Kidney (tissue), 13 donors: ENCODE measurements at regions not wholly inside any gene's neighbourhood (a gene's known extent, or its start where the extent isn't known, plus 50 kb on each side); places are given as distances from the start of the nearest gene placed in this dataset.

Experiments used
- DNase-seq, 5 donors: peaks; one replicate each; pipeline ENCODE4 v3.0.0-alpha.2; 2013 to 2020
- FAIRE-seq: peaks from 2 replicates; lab custom pipeline; 2012; peaks lifted over from hg19 to GRCh38; lab: Jason Lieb, UNC
- H3K27ac ChIP-seq, 2 donors: one replicate each; pipeline ENCODE4 v1.7.0; 2013; ENCODE audit warnings: low read depth in 2 of 2, low read length in 2 of 2, inconsistent platforms in 1 of 2
- H3K27me3 ChIP-seq: one replicate; pipeline ENCODE4 v1.7.1; 2013; ENCODE audit warnings: low read length, inconsistent platforms; ENCODE audit not compliant: control insufficient read depth, insufficient read depth
- H3K36me3 ChIP-seq, 3 donors: one replicate each; pipeline versions ENCODE4 v1.7.0 to v1.7.1; 2013; ENCODE audit warnings: low read length in 3 of 3, control low read depth in 1 of 3, inconsistent platforms in 1 of 3; ENCODE audit not compliant: insufficient read depth in 3 of 3, control insufficient read depth in 2 of 3
- H3K4me1 ChIP-seq, 3 donors: one replicate each; pipeline versions ENCODE4 v1.7.0 to v1.7.1; 2013; ENCODE audit warnings: low read length in 3 of 3, inconsistent platforms in 1 of 3, low read depth in 1 of 3; ENCODE audit not compliant: control insufficient read depth in 2 of 3, insufficient read depth in 2 of 3
- H3K4me3 ChIP-seq, 3 donors: one replicate each; pipeline versions ENCODE4 v1.7.0 to v1.8.1; 2013; ENCODE audit warnings: low read length in 3 of 3, control low read depth in 1 of 3, inconsistent platforms in 1 of 3
- H3K9ac ChIP-seq, 3 donors: one replicate each; pipeline versions ENCODE4 v1.7.0 to v1.7.1; 2013; ENCODE audit warnings: low read length in 3 of 3, control low read depth in 1 of 3, inconsistent platforms in 1 of 3
- H3K9me3 ChIP-seq, 3 donors: one replicate each; pipeline versions ENCODE4 v1.7.0 to v1.7.1; 2013; ENCODE audit warnings: low read length in 3 of 3, control low read depth in 1 of 3, inconsistent platforms in 1 of 3; ENCODE audit not compliant: control insufficient read depth in 2 of 3, insufficient read depth in 1 of 3
- intact Hi-C: fragments of 100-400 bp; cut with DNase I; formaldehyde crosslinking; loops from one replicate; pipeline ENCODE4 v1.11.1; 2022
- TF ChIP-seq, protein P1 (sequence below): IDR thresholded peaks from 3 replicates; pipeline ENCODE4 v1.5.1; 2012; ENCODE audit warnings: mild to moderate bottlenecking, moderate library complexity, borderline replicate concordance; ENCODE audit not compliant: insufficient read depth; ENCODE audit errors: extremely low read depth
- donor health status: control.
- donor health status: control.
- donor health status: control.
- donor health status: control.
- donor health status: control.
- donor health status: DM: yes; HTN: yes; CAD: no.
- donor health status: Normal renal cell carcinoma (clear cell type).

DNA sequence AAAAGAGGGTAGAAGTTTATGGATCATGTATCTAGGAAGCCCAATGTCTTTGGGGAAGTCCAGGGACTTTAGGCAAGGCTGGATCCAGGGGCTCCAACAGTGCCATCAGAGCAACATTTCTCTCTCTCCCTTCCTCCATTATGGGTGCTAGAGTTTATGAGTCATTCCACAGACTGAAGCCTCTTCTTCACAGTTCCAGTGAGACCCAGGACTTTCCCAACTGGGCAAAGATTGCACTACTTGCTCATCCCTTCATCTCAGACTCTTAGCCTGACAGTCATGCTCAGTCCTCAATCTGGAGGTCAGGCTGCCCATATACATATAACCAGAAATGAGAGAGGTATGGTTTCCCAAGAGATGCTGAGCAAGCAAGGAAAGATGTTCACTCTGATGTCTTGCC lies 110.7 kb downstream of the FEM1C start:
- no peak for FAIRE-seq

DNA sequence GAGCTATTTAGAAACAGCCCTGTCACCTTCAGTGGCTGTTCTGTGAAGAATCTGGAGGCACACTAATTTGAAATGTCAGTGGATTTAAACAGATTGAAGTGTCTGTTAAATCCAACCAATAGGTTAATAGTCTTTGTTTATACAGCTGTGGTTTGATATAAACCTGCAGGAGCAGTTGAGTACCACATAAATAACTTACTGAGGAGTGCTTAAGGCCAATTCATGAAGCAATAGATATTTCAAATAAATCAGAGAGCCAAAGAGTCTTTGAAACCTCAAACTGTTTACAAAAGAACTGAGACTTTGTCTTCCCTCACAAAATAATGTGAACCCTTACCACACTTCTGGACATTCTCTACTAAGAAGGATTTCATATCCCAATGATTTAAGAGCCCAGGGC lies 111.9 kb downstream of the FEM1C start:
- Histone ChIP-seq H3K36me3 (no peaks in the 10 kb centered on the region), H3K9me3 (no peaks in the 10 kb centered on the region), H3K4me3 (no peak overlapping the region), H3K4me1 (no peaks in the 10 kb centered on the region), H3K27ac (no peak overlapping the region), H3K9ac (no peak overlapping the region), H3K27me3 (no peaks in the 10 kb centered on the region)
- TF ChIP-seq, protein P1, sequence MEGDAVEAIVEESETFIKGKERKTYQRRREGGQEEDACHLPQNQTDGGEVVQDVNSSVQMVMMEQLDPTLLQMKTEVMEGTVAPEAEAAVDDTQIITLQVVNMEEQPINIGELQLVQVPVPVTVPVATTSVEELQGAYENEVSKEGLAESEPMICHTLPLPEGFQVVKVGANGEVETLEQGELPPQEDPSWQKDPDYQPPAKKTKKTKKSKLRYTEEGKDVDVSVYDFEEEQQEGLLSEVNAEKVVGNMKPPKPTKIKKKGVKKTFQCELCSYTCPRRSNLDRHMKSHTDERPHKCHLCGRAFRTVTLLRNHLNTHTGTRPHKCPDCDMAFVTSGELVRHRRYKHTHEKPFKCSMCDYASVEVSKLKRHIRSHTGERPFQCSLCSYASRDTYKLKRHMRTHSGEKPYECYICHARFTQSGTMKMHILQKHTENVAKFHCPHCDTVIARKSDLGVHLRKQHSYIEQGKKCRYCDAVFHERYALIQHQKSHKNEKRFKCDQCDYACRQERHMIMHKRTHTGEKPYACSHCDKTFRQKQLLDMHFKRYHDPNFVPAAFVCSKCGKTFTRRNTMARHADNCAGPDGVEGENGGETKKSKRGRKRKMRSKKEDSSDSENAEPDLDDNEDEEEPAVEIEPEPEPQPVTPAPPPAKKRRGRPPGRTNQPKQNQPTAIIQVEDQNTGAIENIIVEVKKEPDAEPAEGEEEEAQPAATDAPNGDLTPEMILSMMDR: no peak
- intact Hi-C loops: no loop called here
- DNase-seq (peak in 2 of 5 donors; percentile 78 to 83), FAIRE-seq (no peak)

More for the DNA sequence above, 110.7 kb downstream of the FEM1C start:
- intact Hi-C loops: no loop called here
- Histone ChIP-seq H3K9ac (no peak overlapping the region), H3K9me3 (peaks cover 0 to 2% (median 0%) of the 10 kb centered on the region in 3 donors), H3K4me3 (no peak overlapping the region), H3K27ac (no peak overlapping the region), H3K27me3 (no peaks in the 10 kb centered on the region), H3K36me3 (no peaks in the 10 kb centered on the region), H3K4me1 (no peaks in the 10 kb centered on the region)
- TF ChIP-seq, protein P1: no peak
- no peak for DNase-seq

DNA sequence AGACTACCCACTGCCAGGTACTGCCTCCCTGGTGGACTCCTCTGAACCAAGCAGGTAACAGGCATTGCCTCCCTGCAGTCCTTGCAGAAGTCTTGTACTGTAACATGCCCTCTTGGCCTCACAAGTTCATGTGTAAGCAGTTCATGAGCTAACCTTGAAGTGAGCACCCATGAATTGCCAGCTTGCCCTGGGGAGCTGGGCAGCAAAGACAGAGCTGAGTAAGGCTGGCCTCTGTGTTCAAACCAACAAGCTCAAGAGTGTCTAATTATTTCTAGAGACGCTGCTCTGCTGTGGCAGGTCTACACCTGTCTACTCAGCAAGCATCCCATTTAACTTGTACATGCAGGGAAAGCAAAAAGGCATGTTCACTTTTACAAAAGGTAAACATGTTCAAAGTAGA lies 113.5 kb downstream of the FEM1C start:
- no peaks in the 10 kb centered on the region for H3K36me3 ChIP-seq
- TF ChIP-seq, protein P1: no peak
- H3K4me3 ChIP-seq: no peak overlapping the region
- H3K9me3 ChIP-seq: no peaks in the 10 kb centered on the region
- DNase-seq (no peak), FAIRE-seq (no peak)
- H3K4me1 ChIP-seq: no peaks in the 10 kb centered on the region
- intact Hi-C loops: no loop called here
- H3K27me3 ChIP-seq: no peaks in the 10 kb centered on the region
- no peak overlapping the region for H3K27ac ChIP-seq
- H3K9ac ChIP-seq: no peak overlapping the region

DNA sequence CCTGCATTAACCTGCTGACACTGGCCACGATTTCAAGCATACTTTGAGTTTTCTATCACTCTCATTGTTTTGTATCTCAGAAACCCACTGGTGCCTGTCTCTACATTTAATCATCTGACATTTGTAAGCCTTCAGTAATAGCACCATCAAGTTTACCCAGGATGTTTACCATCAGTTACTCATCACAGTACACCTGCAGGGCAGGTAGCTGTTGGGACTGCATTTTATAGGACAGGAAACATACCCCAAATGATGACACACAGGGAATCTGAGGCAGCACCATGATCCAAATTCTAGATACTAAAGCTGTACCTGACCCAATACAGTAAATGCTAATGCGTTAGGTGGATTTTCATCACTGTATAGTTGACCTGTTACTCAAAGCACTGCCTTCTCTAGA lies 114.2 kb downstream of the FEM1C start:
- FAIRE-seq (no peak), DNase-seq (no peak)
- H3K9ac ChIP-seq: no peak overlapping the region
- H3K27me3 ChIP-seq: no peaks in the 10 kb centered on the region
- intact Hi-C loops: no loop called here
- H3K36me3 ChIP-seq: no peaks in the 10 kb centered on the region
- TF ChIP-seq, protein P1: no peak
- no peaks in the 10 kb centered on the region for H3K4me1 ChIP-seq
- H3K27ac ChIP-seq: no peak overlapping the region
- H3K4me3 ChIP-seq: no peak overlapping the region
- H3K9me3 ChIP-seq: no peaks in the 10 kb centered on the region
